B cell (primary cell): ENCODE measurements at regions not wholly inside any gene's neighbourhood (a gene's known extent, or its start where the extent isn't known, plus 50 kb on each side); places are given as distances from the start of the nearest gene placed in this dataset.

Source experiments
- EZH2 ChIP-seq: IDR thresholded peaks from 2 replicates; pipeline ENCODE4 v1.6.1; 2012; ENCODE audit warnings: borderline replicate concordance, low read depth, mild to moderate bottlenecking, moderate library complexity, low read length; ENCODE audit not compliant: insufficient read depth, poor library complexity, severe bottlenecking
- TF ChIP-seq, protein P1 (sequence below): fragments of 200-600 bp; IDR thresholded peaks from one replicate; pipeline ENCODE4 v1.8.0; 2022; ENCODE audit warnings: antibody characterized with exemption, mild to moderate bottlenecking

DNA sequence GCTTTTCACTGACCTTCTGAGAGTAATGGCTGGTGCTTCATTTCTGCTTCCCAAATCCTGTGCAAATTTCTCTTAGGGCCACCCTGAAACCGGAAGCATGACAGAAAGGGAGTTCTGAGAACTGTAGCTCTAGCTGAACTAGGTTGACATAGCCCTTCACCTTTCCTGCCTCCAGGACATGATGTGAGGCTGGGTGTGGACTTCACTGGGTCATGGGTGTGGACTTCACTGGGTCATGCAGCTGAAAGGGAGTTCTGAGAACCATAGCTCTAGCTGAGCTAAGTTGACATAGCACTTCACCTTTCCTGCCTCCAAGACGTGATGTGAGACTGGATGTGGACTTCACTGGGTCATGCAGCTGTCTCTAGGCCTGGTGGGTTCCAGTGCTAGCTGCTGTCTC, 54.3 kb upstream of the NLRP1 start:
- TF ChIP-seq, protein P1, sequence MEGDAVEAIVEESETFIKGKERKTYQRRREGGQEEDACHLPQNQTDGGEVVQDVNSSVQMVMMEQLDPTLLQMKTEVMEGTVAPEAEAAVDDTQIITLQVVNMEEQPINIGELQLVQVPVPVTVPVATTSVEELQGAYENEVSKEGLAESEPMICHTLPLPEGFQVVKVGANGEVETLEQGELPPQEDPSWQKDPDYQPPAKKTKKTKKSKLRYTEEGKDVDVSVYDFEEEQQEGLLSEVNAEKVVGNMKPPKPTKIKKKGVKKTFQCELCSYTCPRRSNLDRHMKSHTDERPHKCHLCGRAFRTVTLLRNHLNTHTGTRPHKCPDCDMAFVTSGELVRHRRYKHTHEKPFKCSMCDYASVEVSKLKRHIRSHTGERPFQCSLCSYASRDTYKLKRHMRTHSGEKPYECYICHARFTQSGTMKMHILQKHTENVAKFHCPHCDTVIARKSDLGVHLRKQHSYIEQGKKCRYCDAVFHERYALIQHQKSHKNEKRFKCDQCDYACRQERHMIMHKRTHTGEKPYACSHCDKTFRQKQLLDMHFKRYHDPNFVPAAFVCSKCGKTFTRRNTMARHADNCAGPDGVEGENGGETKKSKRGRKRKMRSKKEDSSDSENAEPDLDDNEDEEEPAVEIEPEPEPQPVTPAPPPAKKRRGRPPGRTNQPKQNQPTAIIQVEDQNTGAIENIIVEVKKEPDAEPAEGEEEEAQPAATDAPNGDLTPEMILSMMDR, result no peak
- no peak for TF ChIP-seq EZH2
